Thyroid gland (tissue), 4 donors: ENCODE measurements at regions not wholly inside any gene's neighbourhood (a gene's known extent, or its start where the extent isn't known, plus 50 kb on each side); places are given as distances from the start of the nearest gene placed in this dataset.

Source experiments
- POLR2A ChIP-seq, 2 donors: fragments of 450-650 bp; IDR thresholded peaks; one replicate each; pipeline ENCODE4 v1.6.1; 2017; ENCODE audit warnings: antibody characterized with exemption in 2 of 2, mild to moderate bottlenecking in 2 of 2, moderate library complexity in 1 of 2
- TF ChIP-seq, protein P1 (sequence below), 6 experiments: fragments of 200-600 bp in 3 of 6; fragments of 450-650 bp in 3 of 6; sonication (generic) in 3 of 6; IDR thresholded peaks; one replicate each; pipeline ENCODE4 v1.5.1; 2016 to 2019; ENCODE audit warnings: antibody characterized with exemption in 6 of 6, mild to moderate bottlenecking in 2 of 6, inconsistent platforms in 1 of 6, moderate library complexity in 1 of 6

- no peak for TF ChIP-seq POLR2A (IDR thresholded peaks at IDR 0.05)
- TF ChIP-seq, protein P1, sequence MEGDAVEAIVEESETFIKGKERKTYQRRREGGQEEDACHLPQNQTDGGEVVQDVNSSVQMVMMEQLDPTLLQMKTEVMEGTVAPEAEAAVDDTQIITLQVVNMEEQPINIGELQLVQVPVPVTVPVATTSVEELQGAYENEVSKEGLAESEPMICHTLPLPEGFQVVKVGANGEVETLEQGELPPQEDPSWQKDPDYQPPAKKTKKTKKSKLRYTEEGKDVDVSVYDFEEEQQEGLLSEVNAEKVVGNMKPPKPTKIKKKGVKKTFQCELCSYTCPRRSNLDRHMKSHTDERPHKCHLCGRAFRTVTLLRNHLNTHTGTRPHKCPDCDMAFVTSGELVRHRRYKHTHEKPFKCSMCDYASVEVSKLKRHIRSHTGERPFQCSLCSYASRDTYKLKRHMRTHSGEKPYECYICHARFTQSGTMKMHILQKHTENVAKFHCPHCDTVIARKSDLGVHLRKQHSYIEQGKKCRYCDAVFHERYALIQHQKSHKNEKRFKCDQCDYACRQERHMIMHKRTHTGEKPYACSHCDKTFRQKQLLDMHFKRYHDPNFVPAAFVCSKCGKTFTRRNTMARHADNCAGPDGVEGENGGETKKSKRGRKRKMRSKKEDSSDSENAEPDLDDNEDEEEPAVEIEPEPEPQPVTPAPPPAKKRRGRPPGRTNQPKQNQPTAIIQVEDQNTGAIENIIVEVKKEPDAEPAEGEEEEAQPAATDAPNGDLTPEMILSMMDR (IDR thresholded peaks at IDR 0.05): no peak
These were observed 149.0 kb downstream of the ATP6V1G3 start for GRCh38 chr1:198391393-198392020.
